C4-2B (cell line): ENCODE measurements at regions not wholly inside any gene's neighbourhood (a gene's known extent, or its start where the extent isn't known, plus 50 kb on each side); places are given as distances from the start of the nearest gene placed in this dataset.

Experiments
- CTCF ChIP-seq: fragments of 450-650 bp; conservative IDR thresholded peaks from 2 replicates; pipeline ENCODE4 v1.5.1; 2017; ENCODE audit warnings: mild to moderate bottlenecking
- ZFX ChIP-seq: fragments of 450-650 bp; IDR thresholded peaks from 2 replicates; pipeline ENCODE4 v1.6.1; 2017

GRCh38 chr10:131574707-131575430, 263.3 kb upstream of the TCERG1L start:
- TF ChIP-seq CTCF, result no peak
- TF ChIP-seq ZFX, result no peak
